Lung (tissue), 11 donors: ENCODE measurements at regions not wholly inside any gene's neighbourhood (a gene's known extent, or its start where the extent isn't known, plus 50 kb on each side); places are given as distances from the start of the nearest gene placed in this dataset.

ENCODE experiments used
- ATAC-seq: fragments of 200-7000 bp; cut with Tn5 transposase; one replicate; pipeline ENCODE4 v1.9.1; 2020; ENCODE audit warnings: moderate number of reproducible peaks; ENCODE audit not compliant: insufficient read depth, low FRiP score
- DNase-seq, 3 donors: peaks; one replicate each; pipeline ENCODE4 v3.0.0-alpha.2; 2013 to 2017
- H3K27ac ChIP-seq, 2 donors: one replicate each; pipeline ENCODE4 v1.5.1; 2013; ENCODE audit warnings: mild to moderate bottlenecking in 2 of 2, moderate library complexity in 2 of 2, control low read depth in 1 of 2, inconsistent platforms in 1 of 2, low read depth in 1 of 2, low read length in 1 of 2
- H3K27me3 ChIP-seq, 3 donors: one replicate each; pipeline ENCODE4 v1.5.1; 2013; ENCODE audit warnings: low read length in 2 of 3; ENCODE audit not compliant: control insufficient read depth in 3 of 3, insufficient read depth in 3 of 3
- H3K36me3 ChIP-seq, 4 donors: one replicate each; pipeline ENCODE4 v1.5.1; 2013; ENCODE audit warnings: low read length in 4 of 4, mild to moderate bottlenecking in 1 of 4, moderate library complexity in 1 of 4; ENCODE audit not compliant: control insufficient read depth in 4 of 4, insufficient read depth in 4 of 4
- H3K4me1 ChIP-seq, 5 donors: one replicate each; pipeline ENCODE4 v1.5.1; 2013; ENCODE audit warnings: low read length in 5 of 5, mild to moderate bottlenecking in 2 of 5, moderate library complexity in 1 of 5; ENCODE audit not compliant: control insufficient read depth in 5 of 5, insufficient read depth in 5 of 5
- H3K4me3 ChIP-seq: one replicate; pipeline ENCODE4 v1.5.1; 2013; ENCODE audit warnings: mild to moderate bottlenecking, control low read depth, moderate library complexity
- H3K9ac ChIP-seq, 2 donors: one replicate each; pipeline ENCODE4 v1.5.1; 2013; ENCODE audit warnings: low read length in 2 of 2, control low read depth in 1 of 2; ENCODE audit not compliant: insufficient read depth in 1 of 2
- H3K9me3 ChIP-seq, 4 donors: one replicate each; pipeline ENCODE4 v1.5.1; 2013; ENCODE audit warnings: low read length in 3 of 4, mild to moderate bottlenecking in 1 of 4, moderate library complexity in 1 of 4; ENCODE audit not compliant: control insufficient read depth in 4 of 4, insufficient read depth in 3 of 4
- WGBS, 2 donors: extraction: QIAGEN DNeasy Blood & Tissue Kit; methylation state at CpG; one replicate each; pipeline ENCODE4 v1.1.7; 2013; 5-methylcytosine and 5-hydroxymethylcytosine counted together
- TF ChIP-seq, protein P1 (sequence below): IDR thresholded peaks from 2 replicates; pipeline ENCODE4 v1.5.1; 2012; ENCODE audit warnings: mild to moderate bottlenecking; ENCODE audit errors: control extremely low read depth, extremely low read depth
- donor health status: control.
- donor health status: control.
- donor health status: Bipolar disorder and iron deficiency.
- donor health status: healthy.
- donor health status: DM: yes; HTN: yes; CAD: no.

DNA sequence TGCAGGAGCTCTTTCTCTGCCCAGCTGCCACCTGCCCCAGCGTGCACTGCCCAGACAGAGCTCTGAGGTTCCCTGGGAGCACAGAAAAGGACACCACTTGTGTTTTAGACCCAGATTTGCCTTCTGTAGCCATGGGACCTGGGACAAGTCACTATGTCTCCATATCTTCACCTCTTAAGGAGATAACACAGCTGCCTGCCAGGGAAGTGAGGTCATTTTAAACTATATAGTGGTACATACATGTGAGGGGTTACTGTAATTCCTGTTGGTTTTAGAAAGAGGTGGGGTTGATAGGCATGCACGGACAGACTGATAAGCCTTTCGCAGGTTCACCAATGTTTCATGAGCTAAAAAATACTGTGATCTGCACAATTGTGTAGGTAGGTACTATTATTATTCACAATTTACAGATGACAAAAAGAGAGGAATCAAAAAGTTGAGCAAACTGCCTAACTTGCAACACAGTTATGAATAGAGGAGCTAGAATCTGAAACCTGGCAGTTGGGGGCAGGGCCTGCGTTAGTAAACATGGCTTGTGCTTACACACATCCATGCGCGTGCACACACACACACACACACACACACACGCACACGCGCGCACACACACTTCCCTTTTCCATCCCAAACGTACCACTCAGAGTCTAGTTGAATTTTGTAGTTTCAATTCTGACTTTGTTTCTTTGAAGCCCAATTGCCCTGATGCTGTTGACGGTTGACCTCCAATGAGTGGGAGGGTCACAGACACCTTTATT, 193.6 kb downstream of the FAM43A start:
- DNase-seq (no peak), ATAC-seq (no peak)
- WGBS, 2 donors: 18 to 48% methylated on average over 12 of the region's 12 CpGs
- Histone ChIP-seq H3K36me3 (no peaks in the 10 kb centered on the region), H3K9ac (no peak overlapping the region), H3K27me3 (peaks cover 0 to 2% (median 0%) of the 10 kb centered on the region in 3 donors), H3K4me3 (no peak overlapping the region), H3K9me3 (peaks cover 0 to 3% (median 0%) of the 10 kb centered on the region in 4 donors), H3K27ac (peak overlapping the region; percentile 20 to 30), H3K4me1 (peaks cover 10 to 22% (median 15%) of the 10 kb centered on the region in 5 donors)
- TF ChIP-seq, protein P1, sequence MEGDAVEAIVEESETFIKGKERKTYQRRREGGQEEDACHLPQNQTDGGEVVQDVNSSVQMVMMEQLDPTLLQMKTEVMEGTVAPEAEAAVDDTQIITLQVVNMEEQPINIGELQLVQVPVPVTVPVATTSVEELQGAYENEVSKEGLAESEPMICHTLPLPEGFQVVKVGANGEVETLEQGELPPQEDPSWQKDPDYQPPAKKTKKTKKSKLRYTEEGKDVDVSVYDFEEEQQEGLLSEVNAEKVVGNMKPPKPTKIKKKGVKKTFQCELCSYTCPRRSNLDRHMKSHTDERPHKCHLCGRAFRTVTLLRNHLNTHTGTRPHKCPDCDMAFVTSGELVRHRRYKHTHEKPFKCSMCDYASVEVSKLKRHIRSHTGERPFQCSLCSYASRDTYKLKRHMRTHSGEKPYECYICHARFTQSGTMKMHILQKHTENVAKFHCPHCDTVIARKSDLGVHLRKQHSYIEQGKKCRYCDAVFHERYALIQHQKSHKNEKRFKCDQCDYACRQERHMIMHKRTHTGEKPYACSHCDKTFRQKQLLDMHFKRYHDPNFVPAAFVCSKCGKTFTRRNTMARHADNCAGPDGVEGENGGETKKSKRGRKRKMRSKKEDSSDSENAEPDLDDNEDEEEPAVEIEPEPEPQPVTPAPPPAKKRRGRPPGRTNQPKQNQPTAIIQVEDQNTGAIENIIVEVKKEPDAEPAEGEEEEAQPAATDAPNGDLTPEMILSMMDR: no peak

DNA sequence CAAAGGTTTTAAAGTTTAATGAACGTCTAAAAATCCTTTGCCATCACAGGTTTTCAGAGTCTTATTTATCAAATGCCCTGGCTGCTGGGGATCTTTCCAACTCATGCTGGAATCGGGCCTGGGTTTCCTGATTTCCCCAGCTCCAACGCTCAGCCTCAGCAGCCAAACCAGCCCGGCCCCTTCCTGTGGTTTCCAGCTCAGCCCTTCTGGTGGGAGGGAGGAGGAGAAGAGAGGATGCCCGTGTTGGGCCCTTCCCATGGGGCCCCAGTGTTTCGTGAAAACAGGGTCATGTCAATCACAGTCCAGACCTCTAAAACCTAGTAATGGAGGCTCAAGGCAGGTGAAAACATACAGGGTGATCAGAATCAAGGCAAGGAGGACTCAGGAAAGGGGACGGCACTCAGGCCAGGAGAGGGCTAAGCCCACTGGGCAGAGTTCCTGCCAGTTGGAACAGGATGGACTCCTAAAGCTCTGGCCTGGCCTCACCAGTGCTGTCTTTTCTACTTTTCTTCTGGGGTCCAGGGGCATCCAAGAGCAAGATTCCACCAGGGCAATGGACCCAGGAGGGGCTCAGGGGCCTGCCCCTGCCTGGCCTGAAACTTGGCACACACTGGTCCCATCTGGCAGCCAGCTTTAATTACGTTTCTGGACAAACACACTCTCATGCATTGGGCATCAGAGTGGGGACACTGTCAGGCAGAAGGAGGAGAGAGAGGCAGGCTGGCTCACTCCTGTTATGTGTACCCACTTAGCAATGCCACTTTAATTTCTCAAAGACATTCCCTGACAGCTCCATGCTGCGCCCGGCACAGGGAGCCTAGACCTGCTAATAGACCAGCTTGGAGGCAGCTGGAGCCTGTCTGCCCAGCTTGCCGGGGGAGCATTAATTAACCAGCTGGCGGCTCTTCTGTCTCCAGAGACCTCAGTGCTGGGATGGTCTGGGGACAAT, 194.6 kb downstream of the FAM43A start:
- peak; percentile 42 for ATAC-seq
- Histone ChIP-seq H3K4me1 (peaks cover 10 to 22% (median 15%) of the 10 kb centered on the region in 5 donors), H3K36me3 (no peaks in the 10 kb centered on the region), H3K9ac (peak overlapping the region in 1 of 2 donors; percentile 34), H3K9me3 (peaks cover 0 to 7% (median 3%) of the 10 kb centered on the region in 4 donors), H3K27ac (peak overlapping the region; percentile 38 to 43), H3K27me3 (peaks cover 0 to 2% (median 0%) of the 10 kb centered on the region in 3 donors), H3K4me3 (no peak overlapping the region)
- WGBS, 2 donors: 29 to 34% methylated on average over 12 of the region's 12 CpGs
- TF ChIP-seq, protein P1: no peak
- DNase-seq: peak; percentile 40 to 69 (median 61)

DNA sequence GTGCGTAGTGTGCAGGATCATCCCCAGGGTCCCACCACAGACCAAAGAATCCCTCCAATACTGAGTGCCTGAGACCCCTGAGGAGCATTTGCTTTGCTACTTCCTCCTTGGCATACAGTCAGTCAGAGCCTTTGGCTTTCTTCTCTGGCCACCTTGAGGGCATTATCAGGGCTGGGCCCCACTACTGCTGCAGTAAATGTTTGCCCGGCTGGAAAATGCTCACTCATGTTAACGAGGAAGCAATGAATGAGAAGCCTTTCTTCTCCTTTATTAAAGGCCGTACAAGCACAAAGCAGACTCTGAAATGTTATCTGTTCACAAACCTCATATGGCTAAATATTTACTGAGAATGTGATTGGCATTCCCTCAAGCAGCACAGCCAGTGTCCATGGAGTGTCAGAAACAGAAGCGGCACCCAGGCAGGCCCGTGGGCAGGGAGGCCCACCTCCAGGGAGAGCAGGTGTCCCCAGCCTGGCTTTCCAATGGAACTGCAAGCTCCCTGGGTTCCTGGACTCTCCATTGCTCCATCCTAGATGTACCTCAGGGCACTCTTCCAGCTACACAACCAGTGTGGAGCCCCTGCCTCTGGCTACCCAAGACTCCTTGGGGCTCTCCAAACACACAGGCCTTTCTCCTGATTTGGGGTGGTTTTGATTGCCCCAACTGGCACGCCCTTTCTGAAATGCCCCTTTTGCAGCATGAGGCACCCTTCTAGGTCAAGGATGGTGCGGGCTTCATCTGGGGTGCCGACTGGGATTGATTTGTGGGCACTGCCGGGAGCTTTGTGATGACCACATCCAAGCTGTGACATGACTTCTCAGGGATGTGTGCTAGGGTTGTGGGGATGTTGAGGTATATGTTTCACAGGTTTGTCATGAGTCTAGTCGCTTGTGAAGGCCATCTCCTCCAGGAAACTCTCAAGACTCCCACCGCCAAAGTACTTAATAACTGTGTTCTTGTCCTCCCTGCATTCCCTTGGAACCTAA, 195.6 kb downstream of the FAM43A start:
- WGBS, 2 donors: 69 to 70% methylated on average over 12 of the region's 12 CpGs
- peak in 1 of 3 donors; percentile 54 for DNase-seq
- ATAC-seq: no peak
- TF ChIP-seq, protein P1: no peak
- peaks cover 0 to 7% (median 3%) of the 10 kb centered on the region in 4 donors for H3K9me3 ChIP-seq
- H3K36me3 ChIP-seq: no peaks in the 10 kb centered on the region
- H3K4me3 ChIP-seq: no peak overlapping the region
- peaks cover 0 to 2% (median 0%) of the 10 kb centered on the region in 3 donors for H3K27me3 ChIP-seq
- H3K9ac ChIP-seq: peak overlapping the region in 1 of 2 donors; percentile 34
- H3K27ac ChIP-seq: peak overlapping the region; percentile 38 to 43
- peaks cover 10 to 22% (median 15%) of the 10 kb centered on the region in 5 donors for H3K4me1 ChIP-seq
